ENCODE measurements at regions not wholly inside any gene's neighbourhood (a gene's known extent, or its start where the extent isn't known, plus 50 kb on each side); places are given as distances from the start of the nearest gene placed in this dataset.
"Not testable (repeated sequence)": the region's sequence is repeated elsewhere in the genome, so short reads cannot be mapped to it uniquely, and the experiment has no call there.

DNA sequence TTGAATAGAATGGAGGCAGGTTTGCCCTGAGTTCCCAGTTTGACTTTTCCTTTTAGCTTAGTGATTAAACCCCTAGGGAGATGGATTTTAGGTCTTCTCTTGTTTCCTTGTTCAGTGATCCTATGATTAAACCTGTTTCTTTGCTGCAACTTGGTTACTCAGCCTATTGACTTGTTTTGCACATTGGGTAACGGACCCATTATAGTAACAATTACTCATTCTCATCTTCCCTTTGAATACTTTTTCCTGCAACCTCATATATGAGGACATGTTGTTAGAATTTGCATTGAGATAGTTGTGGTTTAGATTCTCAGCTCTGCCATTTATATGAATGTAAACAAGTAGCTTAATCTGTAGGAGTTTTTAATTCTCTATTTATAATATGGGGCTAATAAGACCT, 489.2 kb upstream of the CNTN5 start:
- POLR2A ChIA-PET: no interaction called here
- Mint-ChIP-seq H3K4me3 (ENCODE audit: unreplicated experiment) (no peak overlapping the region), H3K27ac (ENCODE audit: unreplicated experiment) (no peak overlapping the region), H3K27me3 (ENCODE audit: insufficient read depth, unreplicated experiment) (no peaks in the 10 kb centered on the region), H3K4me1 (ENCODE audit: low read depth, unreplicated experiment) (no peaks in the 10 kb centered on the region), H3K36me3 (ENCODE audit: insufficient read depth, unreplicated experiment) (no peaks in the 10 kb centered on the region), H3K9me3 (ENCODE audit: unreplicated experiment) (no peaks in the 10 kb centered on the region)
- no peak overlapping the region for H3K4me3 ChIP-seq (ENCODE audit: low read depth, low read length)
- no peaks in the 10 kb centered on the region for H3K27me3 ChIP-seq (replicated peaks; ENCODE audit: control insufficient read depth, insufficient read depth, low read length)
- H3K36me3 ChIP-seq (ENCODE audit: control insufficient read depth, insufficient read depth, low read length): no peaks in the 10 kb centered on the region
- CTCF ChIA-PET: no interaction called here
- no TSS peak for BruUV-seq (replicated peaks)
- intact Hi-C loops (cut with micrococcal nuclease; ENCODE audit: unreplicated experiment): no loop called here
- H3K9me3 ChIP-seq: no peaks in the 10 kb centered on the region
- no peak for DNase-seq
- TF ChIP-seq, protein P1, sequence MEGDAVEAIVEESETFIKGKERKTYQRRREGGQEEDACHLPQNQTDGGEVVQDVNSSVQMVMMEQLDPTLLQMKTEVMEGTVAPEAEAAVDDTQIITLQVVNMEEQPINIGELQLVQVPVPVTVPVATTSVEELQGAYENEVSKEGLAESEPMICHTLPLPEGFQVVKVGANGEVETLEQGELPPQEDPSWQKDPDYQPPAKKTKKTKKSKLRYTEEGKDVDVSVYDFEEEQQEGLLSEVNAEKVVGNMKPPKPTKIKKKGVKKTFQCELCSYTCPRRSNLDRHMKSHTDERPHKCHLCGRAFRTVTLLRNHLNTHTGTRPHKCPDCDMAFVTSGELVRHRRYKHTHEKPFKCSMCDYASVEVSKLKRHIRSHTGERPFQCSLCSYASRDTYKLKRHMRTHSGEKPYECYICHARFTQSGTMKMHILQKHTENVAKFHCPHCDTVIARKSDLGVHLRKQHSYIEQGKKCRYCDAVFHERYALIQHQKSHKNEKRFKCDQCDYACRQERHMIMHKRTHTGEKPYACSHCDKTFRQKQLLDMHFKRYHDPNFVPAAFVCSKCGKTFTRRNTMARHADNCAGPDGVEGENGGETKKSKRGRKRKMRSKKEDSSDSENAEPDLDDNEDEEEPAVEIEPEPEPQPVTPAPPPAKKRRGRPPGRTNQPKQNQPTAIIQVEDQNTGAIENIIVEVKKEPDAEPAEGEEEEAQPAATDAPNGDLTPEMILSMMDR (IDR thresholded peaks at IDR 0.05; ENCODE audit: insufficient read depth in 1 of 2, low read depth in 1 of 2, low read length in 1 of 2, severe bottlenecking in 1 of 2, unreplicated experiment in 1 of 2): no peak
- H3K4me1 ChIP-seq: no peaks in the 10 kb centered on the region

DNA sequence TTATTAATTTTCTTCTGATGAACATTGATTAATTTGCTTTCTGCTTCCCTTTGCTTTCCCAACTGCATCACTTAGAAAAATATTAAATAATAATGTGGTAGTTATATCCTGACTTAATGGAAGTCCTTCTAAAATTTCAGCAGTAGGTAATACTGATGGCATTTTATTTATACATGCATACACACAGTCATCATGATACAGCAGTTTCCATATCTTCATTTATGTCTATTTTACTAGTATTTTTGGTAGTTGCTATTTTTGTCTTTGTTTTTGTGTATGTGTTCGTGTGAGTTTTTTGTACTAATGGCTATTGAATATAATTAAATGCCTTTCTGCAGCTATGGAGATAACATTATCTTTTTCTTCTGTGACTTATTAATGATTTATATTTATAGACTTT, 484.7 kb upstream of the CNTN5 start:
- H3K36me3 Mint-ChIP-seq (ENCODE audit: insufficient read depth, unreplicated experiment): no peaks in the 10 kb centered on the region
- POLR2A ChIA-PET: no interaction called here

DNA sequence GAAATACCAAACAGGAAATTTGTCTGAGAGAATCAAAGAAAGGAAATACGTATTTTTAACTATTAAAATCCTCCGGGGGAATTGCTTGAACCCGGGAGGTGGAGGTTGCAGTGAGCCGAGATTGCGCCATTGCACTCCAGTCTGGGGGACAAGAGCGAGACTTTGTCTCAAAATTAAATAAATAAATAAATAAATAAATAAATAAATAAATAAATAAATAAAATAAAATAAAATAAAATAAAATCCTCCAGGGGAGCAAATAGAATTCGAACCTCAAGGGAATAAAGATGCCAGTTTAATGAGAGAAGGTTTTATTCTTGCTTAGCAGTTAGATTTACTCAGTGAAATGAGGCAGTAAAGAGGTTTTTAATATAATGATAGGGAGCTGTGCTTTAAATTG, 482.4 kb upstream of the CNTN5 start:
- H3K36me3 Mint-ChIP-seq (ENCODE audit: insufficient read depth, unreplicated experiment); H3K27me3 ChIP-seq (replicated peaks; ENCODE audit: control insufficient read depth, insufficient read depth, low read length); H3K27ac Mint-ChIP-seq (ENCODE audit: unreplicated experiment); H3K9me3 ChIP-seq; BruUV-seq (replicated peaks); intact Hi-C loops (cut with micrococcal nuclease; ENCODE audit: unreplicated experiment); POLR2A ChIA-PET; H3K9me3 Mint-ChIP-seq (ENCODE audit: unreplicated experiment); DNase-seq; H3K4me1 Mint-ChIP-seq (ENCODE audit: low read depth, unreplicated experiment); CTCF ChIA-PET; H3K36me3 ChIP-seq (ENCODE audit: control insufficient read depth, insufficient read depth, low read length); H3K4me3 Mint-ChIP-seq (ENCODE audit: unreplicated experiment); H3K27me3 Mint-ChIP-seq (ENCODE audit: insufficient read depth, unreplicated experiment); H3K4me1 ChIP-seq; H3K4me3 ChIP-seq (ENCODE audit: low read depth, low read length): not testable (repeated sequence)

More for the DNA sequence above, 484.7 kb upstream of the CNTN5 start:
- Mint-ChIP-seq H3K4me3 (ENCODE audit: unreplicated experiment) (no peak overlapping the region), H3K9me3 (ENCODE audit: unreplicated experiment) (no peaks in the 10 kb centered on the region), H3K27ac (ENCODE audit: unreplicated experiment) (no peak overlapping the region), H3K4me1 (ENCODE audit: low read depth, unreplicated experiment) (no peaks in the 10 kb centered on the region), H3K27me3 (ENCODE audit: insufficient read depth, unreplicated experiment) (no peaks in the 10 kb centered on the region)
- CTCF ChIA-PET: no interaction called here
- H3K27me3 ChIP-seq (replicated peaks; ENCODE audit: control insufficient read depth, insufficient read depth, low read length): no peaks in the 10 kb centered on the region
- no peaks in the 10 kb centered on the region for H3K9me3 ChIP-seq
- H3K4me1 ChIP-seq: no peaks in the 10 kb centered on the region
- intact Hi-C loops (cut with micrococcal nuclease; ENCODE audit: unreplicated experiment): no loop called here
- DNase-seq: no peak
- BruUV-seq (replicated peaks): no TSS peak
- no peak overlapping the region for H3K4me3 ChIP-seq (ENCODE audit: low read depth, low read length)
- TF ChIP-seq, protein P1 (IDR thresholded peaks at IDR 0.05; ENCODE audit: insufficient read depth in 1 of 2, low read depth in 1 of 2, low read length in 1 of 2, severe bottlenecking in 1 of 2, unreplicated experiment in 1 of 2): no peak
- no peaks in the 10 kb centered on the region for H3K36me3 ChIP-seq (ENCODE audit: control insufficient read depth, insufficient read depth, low read length)

DNA sequence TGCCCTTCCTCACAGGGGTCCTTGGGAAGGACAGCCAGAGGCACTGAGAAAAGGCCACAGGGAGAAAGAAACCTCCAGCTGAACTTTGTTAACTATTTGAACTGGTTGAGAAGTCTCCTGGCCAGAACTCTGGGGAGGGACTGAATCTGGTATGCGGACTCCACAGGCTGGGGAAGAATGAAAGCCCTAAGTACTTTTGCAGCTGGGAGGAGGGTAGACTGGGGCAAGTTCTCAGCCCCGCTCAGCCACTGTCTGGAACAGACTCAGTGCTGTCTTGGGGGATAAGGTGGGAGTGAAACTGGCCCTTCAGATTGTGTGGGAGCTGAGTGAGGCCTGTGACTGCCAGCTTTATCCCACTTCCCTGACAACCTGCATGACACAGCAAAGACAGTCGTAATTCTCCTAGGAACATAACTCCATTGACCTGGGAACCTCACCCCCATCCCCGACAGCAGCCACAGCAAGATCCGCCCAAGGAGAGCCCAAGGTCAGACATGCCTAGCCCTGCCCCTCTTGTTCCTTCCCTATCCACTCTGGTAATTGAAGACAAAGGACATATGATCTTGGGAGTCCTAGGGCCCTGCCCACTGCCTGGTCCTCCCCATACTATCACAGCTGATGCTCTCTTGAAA, 475.1 kb upstream of the CNTN5 start:
- Histone ChIP-seq H3K4me1 (no peaks in the 10 kb centered on the region), H3K9me3 (no peaks in the 10 kb centered on the region), H3K27me3 (replicated peaks; ENCODE audit: control insufficient read depth, insufficient read depth, low read length) (no peaks in the 10 kb centered on the region), H3K36me3 (ENCODE audit: control insufficient read depth, insufficient read depth, low read length) (no peaks in the 10 kb centered on the region), H3K4me3 (ENCODE audit: low read depth, low read length) (no peak overlapping the region)
- Mint-ChIP-seq H3K36me3 (ENCODE audit: insufficient read depth, unreplicated experiment) (no peaks in the 10 kb centered on the region), H3K4me3 (ENCODE audit: unreplicated experiment) (no peak overlapping the region), H3K27me3 (ENCODE audit: insufficient read depth, unreplicated experiment) (peaks cover 2% of the 10 kb centered on the region), H3K4me1 (ENCODE audit: low read depth, unreplicated experiment) (no peaks in the 10 kb centered on the region), H3K27ac (ENCODE audit: unreplicated experiment) (no peak overlapping the region), H3K9me3 (ENCODE audit: unreplicated experiment) (no peaks in the 10 kb centered on the region)
- BruUV-seq (replicated peaks): no TSS peak
- intact Hi-C loops (cut with micrococcal nuclease; ENCODE audit: unreplicated experiment): no loop called here
- POLR2A ChIA-PET: no interaction called here
- CTCF ChIA-PET: no interaction called here
- no peak for DNase-seq
- TF ChIP-seq, protein P1 (IDR thresholded peaks at IDR 0.05; ENCODE audit: insufficient read depth in 1 of 2, low read depth in 1 of 2, low read length in 1 of 2, severe bottlenecking in 1 of 2, unreplicated experiment in 1 of 2): no peak
